GM19455 (cell line): ENCODE measurements at regions not wholly inside any gene's neighbourhood (a gene's known extent, or its start where the extent isn't known, plus 50 kb on each side); places are given as distances from the start of the nearest gene placed in this dataset.
"Not testable (repeated sequence)": the region's sequence is repeated elsewhere in the genome, so short reads cannot be mapped to it uniquely, and the experiment has no call there.

ENCODE experiments used
- ATAC-seq: cut with Tn5 transposase; IDR thresholded peaks from one replicate; pipeline ENCODE4 v1.9.1; 2021; ENCODE audit not compliant: unreplicated experiment

GRCh38 chr10:46740368-46740767, 161.4 kb downstream of the SYT15 start:
- not testable (repeated sequence) for ATAC-seq

- ATAC-seq = not testable (repeated sequence)
Measured at GRCh38 chr10:46749003-46749402, 162.2 kb upstream of the PTPN20 start.

GRCh38 chr10:46749470-46749869, 161.8 kb upstream of the PTPN20 start:
- not testable (repeated sequence) for ATAC-seq

GRCh38 chr10:46753763-46754162, 157.5 kb upstream of the PTPN20 start:
- not testable (repeated sequence) for ATAC-seq

- ATAC-seq = not testable (repeated sequence)
Measured at GRCh38 chr10:46761471-46761870, 149.8 kb upstream of the PTPN20 start.

GRCh38 chr10:46768515-46769291, 142.5 kb upstream of the PTPN20 start:
- not testable (repeated sequence) for ATAC-seq

- not testable (repeated sequence) for ATAC-seq
Measured at GRCh38 chr10:46773178-46773896, 137.9 kb upstream of the PTPN20 start.

- ATAC-seq = not testable (repeated sequence)
Measured at GRCh38 chr10:46773897-46774236, 137.4 kb upstream of the PTPN20 start.

- ATAC-seq = not testable (repeated sequence)
Measured at GRCh38 chr10:46774366-46774765, 136.9 kb upstream of the PTPN20 start.

GRCh38 chr10:46774945-46775667, 136.1 kb upstream of the PTPN20 start:
- not testable (repeated sequence) for ATAC-seq

- not testable (repeated sequence) for ATAC-seq
Measured at GRCh38 chr10:46775668-46776059, 135.6 kb upstream of the PTPN20 start.

- not testable (repeated sequence) for ATAC-seq
Measured at GRCh38 chr10:46779571-46779970, 131.7 kb upstream of the PTPN20 start.

GRCh38 chr10:46780164-46780563, 131.1 kb upstream of the PTPN20 start:
- ATAC-seq = not testable (repeated sequence)

- not testable (repeated sequence) for ATAC-seq
Measured at GRCh38 chr10:46781001-46781400, 130.2 kb upstream of the PTPN20 start.

- not testable (repeated sequence) for ATAC-seq
Measured at GRCh38 chr10:46782001-46782874, 129.0 kb upstream of the PTPN20 start.

GRCh38 chr10:46784665-46785064, 126.6 kb upstream of the PTPN20 start:
- ATAC-seq = not testable (repeated sequence)

GRCh38 chr10:46786125-46786517, 125.1 kb upstream of the PTPN20 start:
- ATAC-seq = not testable (repeated sequence)

- ATAC-seq = peak; percentile 85
Measured at GRCh38 chr10:46786518-46787320, 124.5 kb upstream of the PTPN20 start.

- ATAC-seq = no peak
Measured at GRCh38 chr10:46787321-46787615, 124.0 kb upstream of the PTPN20 start.
